GM19035 (cell line): ENCODE measurements at regions not wholly inside any gene's neighbourhood (a gene's known extent, or its start where the extent isn't known, plus 50 kb on each side); places are given as distances from the start of the nearest gene placed in this dataset.

Source experiments
- ATAC-seq: cut with Tn5 transposase; IDR thresholded peaks from one replicate; pipeline ENCODE4 v1.9.1; 2021; ENCODE audit not compliant: unreplicated experiment

- ATAC-seq, result no peak
Observed at GRCh38 chr4:177937041-177937440, 494.8 kb upstream of the AGA start.

GRCh38 chr4:177938226-177938625 lies 496.0 kb upstream of the AGA start:
- no peak for ATAC-seq

GRCh38 chr4:177945268-177945667 lies 503.0 kb upstream of the AGA start:
- no peak for ATAC-seq

- no peak for ATAC-seq
Observed at GRCh38 chr4:177947607-177948006, 505.4 kb upstream of the AGA start.

GRCh38 chr4:177948853-177949252 lies 506.6 kb upstream of the AGA start:
- ATAC-seq, result no peak

- ATAC-seq, result no peak
Observed at GRCh38 chr4:177951026-177951425, 508.8 kb upstream of the AGA start.

- no peak for ATAC-seq
Observed at GRCh38 chr4:177952723-177953122, 510.5 kb upstream of the AGA start.

- ATAC-seq, result no peak
Observed at GRCh38 chr4:177957596-177958360, 515.5 kb upstream of the AGA start.

- no peak for ATAC-seq
Observed at GRCh38 chr4:177960566-177960965, 518.3 kb upstream of the AGA start.

- no peak for ATAC-seq
Observed at GRCh38 chr4:177961761-177962380, 519.6 kb upstream of the AGA start.

- no peak for ATAC-seq
Observed at GRCh38 chr4:177964061-177964460, 521.8 kb upstream of the AGA start.

- no peak for ATAC-seq
Observed at GRCh38 chr4:177964693-177965168, 522.5 kb upstream of the AGA start.

- ATAC-seq, result no peak
Observed at GRCh38 chr4:177967328-177967727, 525.1 kb upstream of the AGA start.

GRCh38 chr4:177968817-177969442 lies 526.7 kb upstream of the AGA start:
- ATAC-seq, result no peak

GRCh38 chr4:177974461-177974860 lies 532.2 kb upstream of the AGA start:
- ATAC-seq, result no peak

GRCh38 chr4:177975315-177975987 lies 533.2 kb upstream of the AGA start:
- ATAC-seq, result no peak

- ATAC-seq, result no peak
Observed at GRCh38 chr4:177986236-177986635, 544.0 kb upstream of the AGA start.

- no peak for ATAC-seq
Observed at GRCh38 chr4:177987896-177988295, 545.7 kb upstream of the AGA start.

- no peak for ATAC-seq
Observed at GRCh38 chr4:177989503-177990201, 547.4 kb upstream of the AGA start.

- no peak for ATAC-seq
Observed at GRCh38 chr4:178003098-178003657, 560.9 kb upstream of the AGA start.

- ATAC-seq, result no peak
Observed at GRCh38 chr4:178010596-178010995, 568.4 kb upstream of the AGA start.
